SK-N-SH (cell line): ENCODE measurements at regions not wholly inside any gene's neighbourhood (a gene's known extent, or its start where the extent isn't known, plus 50 kb on each side); places are given as distances from the start of the nearest gene placed in this dataset.

ENCODE experiments used
- CHD2 ChIP-seq: fragments of 150-350 bp; IDR thresholded peaks from 2 replicates; pipeline ENCODE4 v1.6.1; 2018; ENCODE audit warnings: low read length; ENCODE audit not compliant: partially characterized antibody
- EP300 ChIP-seq, 2 experiments: IDR thresholded peaks; 2 replicates each; pipeline versions ENCODE4 v1.4.0 to v1.6.1; 2012; ENCODE audit warnings: borderline replicate concordance in 1 of 2, low read depth in 1 of 2, low read length in 1 of 2
- GABPA ChIP-seq: IDR thresholded peaks from 2 replicates; pipeline ENCODE4 v1.4.0; 2012; ENCODE audit warnings: low read depth, mild to moderate bottlenecking
- GATA2 ChIP-seq: sonication (generic); formaldehyde crosslinking; IDR thresholded peaks from 2 replicates; pipeline ENCODE4 v1.5.0; 2020; ENCODE audit warnings: mild to moderate bottlenecking, missing genetic modification reagents
- JUND ChIP-seq: IDR thresholded peaks from 2 replicates; pipeline ENCODE4 v1.4.0; 2012
- MXI1 ChIP-seq: IDR thresholded peaks from 2 replicates; pipeline ENCODE4 v1.6.1; 2012; ENCODE audit warnings: mild to moderate bottlenecking, low read depth, low read length, improper control_type of control experiment
- NFIC ChIP-seq: IDR thresholded peaks from 2 replicates; pipeline ENCODE4 v1.4.0; 2012; ENCODE audit warnings: borderline replicate concordance
- NRF1 ChIP-seq: IDR thresholded peaks from 2 replicates; pipeline ENCODE4 v1.6.1; 2012; ENCODE audit warnings: low read depth, mild to moderate bottlenecking, low read length
- RAD21 ChIP-seq: IDR thresholded peaks from 2 replicates; pipeline ENCODE4 v1.6.1; 2012; ENCODE audit warnings: mild to moderate bottlenecking, low read length
- RCOR1 ChIP-seq: fragments of 150-350 bp; IDR thresholded peaks from 2 replicates; pipeline ENCODE4 v1.6.1; 2017; ENCODE audit warnings: antibody characterized with exemption, low read length
- RFX5 ChIP-seq: IDR thresholded peaks from 2 replicates; pipeline ENCODE4 v1.6.1; 2012; ENCODE audit warnings: mild to moderate bottlenecking, improper control_type of control experiment, low read length
- YY1 ChIP-seq: IDR thresholded peaks from 2 replicates; pipeline ENCODE4 v1.4.0; 2012; ENCODE audit warnings: low read depth, mild to moderate bottlenecking
- TF ChIP-seq, protein P1 (sequence below): fragments of 200-600 bp; sonication (generic); IDR thresholded peaks from 2 replicates; pipeline ENCODE4 v1.6.1; 2017; ENCODE audit warnings: antibody characterized with exemption, mild to moderate bottlenecking, moderate library complexity

DNA sequence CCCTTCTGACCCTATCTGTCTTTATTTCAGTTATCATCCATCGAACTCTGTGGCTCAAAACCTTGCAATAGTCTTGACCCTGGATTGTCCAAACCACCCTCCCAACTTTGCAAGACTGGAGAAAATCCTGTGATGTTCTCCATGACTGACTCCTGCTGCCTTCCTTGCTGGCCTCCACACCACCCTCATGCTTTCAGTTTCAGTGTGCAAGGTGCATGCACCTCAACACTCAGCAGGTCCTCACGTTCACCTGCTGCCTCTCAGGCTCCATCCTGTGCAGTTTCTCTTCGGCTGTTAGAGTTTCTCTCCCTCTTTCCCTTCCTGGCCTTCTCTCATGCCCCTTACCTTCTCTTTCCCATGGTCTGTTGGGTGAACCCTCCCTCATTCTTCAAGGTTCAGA lies 59.4 kb upstream of the ASIC2 start:
- no peak for TF ChIP-seq JUND
- TF ChIP-seq CHD2, result no peak
- no peak for TF ChIP-seq RFX5
- TF ChIP-seq RCOR1, result no peak
- TF ChIP-seq, protein P1, sequence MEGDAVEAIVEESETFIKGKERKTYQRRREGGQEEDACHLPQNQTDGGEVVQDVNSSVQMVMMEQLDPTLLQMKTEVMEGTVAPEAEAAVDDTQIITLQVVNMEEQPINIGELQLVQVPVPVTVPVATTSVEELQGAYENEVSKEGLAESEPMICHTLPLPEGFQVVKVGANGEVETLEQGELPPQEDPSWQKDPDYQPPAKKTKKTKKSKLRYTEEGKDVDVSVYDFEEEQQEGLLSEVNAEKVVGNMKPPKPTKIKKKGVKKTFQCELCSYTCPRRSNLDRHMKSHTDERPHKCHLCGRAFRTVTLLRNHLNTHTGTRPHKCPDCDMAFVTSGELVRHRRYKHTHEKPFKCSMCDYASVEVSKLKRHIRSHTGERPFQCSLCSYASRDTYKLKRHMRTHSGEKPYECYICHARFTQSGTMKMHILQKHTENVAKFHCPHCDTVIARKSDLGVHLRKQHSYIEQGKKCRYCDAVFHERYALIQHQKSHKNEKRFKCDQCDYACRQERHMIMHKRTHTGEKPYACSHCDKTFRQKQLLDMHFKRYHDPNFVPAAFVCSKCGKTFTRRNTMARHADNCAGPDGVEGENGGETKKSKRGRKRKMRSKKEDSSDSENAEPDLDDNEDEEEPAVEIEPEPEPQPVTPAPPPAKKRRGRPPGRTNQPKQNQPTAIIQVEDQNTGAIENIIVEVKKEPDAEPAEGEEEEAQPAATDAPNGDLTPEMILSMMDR, result no peak
- TF ChIP-seq EP300 (IDR thresholded peaks at IDR 0.05; ENCODE audit: borderline replicate concordance in 1 of 2, low read depth in 1 of 2, low read length in 1 of 2), result no peak
- no peak for TF ChIP-seq GATA2 (CRISPR knock-in tag)
- no peak for TF ChIP-seq YY1
- TF ChIP-seq NFIC, result no peak
- no peak for TF ChIP-seq GABPA
- no peak for TF ChIP-seq MXI1
- TF ChIP-seq NRF1, result no peak
- no peak for TF ChIP-seq RAD21
